ENCODE measurements at regions not wholly inside any gene's neighbourhood (a gene's known extent, or its start where the extent isn't known, plus 50 kb on each side); places are given as distances from the start of the nearest gene placed in this dataset.

DNA sequence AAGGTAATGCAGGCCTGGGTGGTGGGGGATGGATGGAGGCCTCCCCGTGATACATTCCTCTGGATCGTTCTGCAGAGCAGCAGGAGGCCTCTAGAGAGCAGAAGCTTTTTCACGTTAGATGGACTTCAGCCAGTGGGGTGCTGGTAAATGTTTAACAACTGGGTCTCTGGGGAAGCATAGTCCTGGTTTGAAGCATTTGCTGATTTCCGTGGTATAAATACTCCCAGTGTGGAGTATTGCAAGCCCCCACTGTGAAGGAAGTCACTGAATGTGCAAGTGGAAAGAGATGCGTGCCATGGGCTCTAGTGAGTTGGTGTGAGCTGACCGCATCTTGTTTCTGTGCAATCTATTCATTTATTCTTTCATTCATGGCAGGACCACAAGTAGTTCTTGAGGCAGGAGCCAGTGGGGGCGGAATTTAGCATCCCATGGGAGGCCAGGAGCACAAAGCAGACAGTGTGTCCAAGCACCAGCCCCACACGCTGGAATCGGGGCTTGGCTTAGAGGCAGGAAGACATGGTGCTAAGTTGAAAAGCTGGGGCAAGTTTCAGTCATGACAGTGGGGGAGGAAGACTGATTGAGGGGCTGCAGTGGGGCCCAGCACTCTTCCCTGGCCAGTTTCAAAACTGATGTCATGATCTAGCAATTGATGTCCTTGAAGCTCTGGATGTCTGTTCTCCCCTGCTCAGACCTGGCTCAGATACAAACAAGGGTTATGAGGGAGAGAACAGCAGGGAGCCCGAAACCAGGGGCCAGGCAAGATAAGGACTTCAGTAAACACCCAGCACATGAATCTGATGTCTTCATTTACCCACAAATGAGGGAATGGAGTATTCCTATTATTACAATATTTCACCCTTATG is 280.9 kb upstream of the LYZL1 start (continued):
- no peak for TF ChIP-seq TARDBP (IDR thresholded peaks at IDR 0.05)
- TF ChIP-seq TCF3 (CRISPR knock-in tag; IDR thresholded peaks at IDR 0.05) = peak; percentile 76
- no peak for TF ChIP-seq ELF2 (CRISPR knock-in tag; IDR thresholded peaks at IDR 0.05)
- no peak for TF ChIP-seq ZNF311 (CRISPR knock-in tag; IDR thresholded peaks at IDR 0.05)
- TF ChIP-seq SMC3 (conservative IDR thresholded peaks at IDR 0.05; ENCODE audit: insufficient read depth, low read depth, low read length) = no peak
- no peak for TF ChIP-seq MIER1 (IDR thresholded peaks at IDR 0.05; ENCODE audit: low read depth)
- no peak for TF ChIP-seq POLR3G (IDR thresholded peaks at IDR 0.05; ENCODE audit: extremely low read depth, insufficient read length, insufficient replicate concordance)
- no peak for TF ChIP-seq HDAC8 (tag; IDR thresholded peaks at IDR 0.05)
- TF ChIP-seq, protein P1, sequence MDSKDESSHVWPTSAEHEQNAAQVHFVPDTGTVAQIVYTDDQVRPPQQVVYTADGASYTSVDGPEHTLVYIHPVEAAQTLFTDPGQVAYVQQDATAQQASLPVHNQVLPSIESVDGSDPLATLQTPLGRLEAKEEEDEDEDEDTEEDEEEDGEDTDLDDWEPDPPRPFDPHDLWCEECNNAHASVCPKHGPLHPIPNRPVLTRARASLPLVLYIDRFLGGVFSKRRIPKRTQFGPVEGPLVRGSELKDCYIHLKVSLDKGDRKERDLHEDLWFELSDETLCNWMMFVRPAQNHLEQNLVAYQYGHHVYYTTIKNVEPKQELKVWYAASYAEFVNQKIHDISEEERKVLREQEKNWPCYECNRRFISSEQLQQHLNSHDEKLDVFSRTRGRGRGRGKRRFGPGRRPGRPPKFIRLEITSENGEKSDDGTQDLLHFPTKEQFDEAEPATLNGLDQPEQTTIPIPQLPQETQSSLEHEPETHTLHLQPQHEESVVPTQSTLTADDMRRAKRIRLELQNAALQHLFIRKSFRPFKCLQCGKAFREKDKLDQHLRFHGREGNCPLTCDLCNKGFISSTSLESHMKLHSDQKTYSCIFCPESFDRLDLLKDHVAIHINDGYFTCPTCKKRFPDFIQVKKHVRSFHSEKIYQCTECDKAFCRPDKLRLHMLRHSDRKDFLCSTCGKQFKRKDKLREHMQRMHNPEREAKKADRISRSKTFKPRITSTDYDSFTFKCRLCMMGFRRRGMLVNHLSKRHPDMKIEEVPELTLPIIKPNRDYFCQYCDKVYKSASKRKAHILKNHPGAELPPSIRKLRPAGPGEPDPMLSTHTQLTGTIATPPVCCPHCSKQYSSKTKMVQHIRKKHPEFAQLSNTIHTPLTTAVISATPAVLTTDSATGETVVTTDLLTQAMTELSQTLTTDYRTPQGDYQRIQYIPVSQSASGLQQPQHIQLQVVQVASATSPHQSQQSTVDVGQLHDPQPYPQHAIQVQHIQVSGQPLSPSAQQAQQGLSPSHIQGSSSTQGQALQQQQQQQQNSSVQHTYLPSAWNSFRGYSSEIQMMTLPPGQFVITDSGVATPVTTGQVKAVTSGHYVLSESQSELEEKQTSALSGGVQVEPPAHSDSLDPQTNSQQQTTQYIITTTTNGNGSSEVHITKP (IDR thresholded peaks at IDR 0.05; ENCODE audit: partially characterized antibody) = peak; percentile 59
- no peak for TF ChIP-seq ILF3 (IDR thresholded peaks at IDR 0.05; ENCODE audit: borderline replicate concordance)
- no peak for TF ChIP-seq GABPA (tag; conservative IDR thresholded peaks at IDR 0.05; ENCODE audit: low read depth)
- TF ChIP-seq, protein P2, sequence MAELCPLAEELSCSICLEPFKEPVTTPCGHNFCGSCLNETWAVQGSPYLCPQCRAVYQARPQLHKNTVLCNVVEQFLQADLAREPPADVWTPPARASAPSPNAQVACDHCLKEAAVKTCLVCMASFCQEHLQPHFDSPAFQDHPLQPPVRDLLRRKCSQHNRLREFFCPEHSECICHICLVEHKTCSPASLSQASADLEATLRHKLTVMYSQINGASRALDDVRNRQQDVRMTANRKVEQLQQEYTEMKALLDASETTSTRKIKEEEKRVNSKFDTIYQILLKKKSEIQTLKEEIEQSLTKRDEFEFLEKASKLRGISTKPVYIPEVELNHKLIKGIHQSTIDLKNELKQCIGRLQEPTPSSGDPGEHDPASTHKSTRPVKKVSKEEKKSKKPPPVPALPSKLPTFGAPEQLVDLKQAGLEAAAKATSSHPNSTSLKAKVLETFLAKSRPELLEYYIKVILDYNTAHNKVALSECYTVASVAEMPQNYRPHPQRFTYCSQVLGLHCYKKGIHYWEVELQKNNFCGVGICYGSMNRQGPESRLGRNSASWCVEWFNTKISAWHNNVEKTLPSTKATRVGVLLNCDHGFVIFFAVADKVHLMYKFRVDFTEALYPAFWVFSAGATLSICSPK (IDR thresholded peaks at IDR 0.05; ENCODE audit: borderline replicate concordance) = no peak
- TF ChIP-seq, protein P3, sequence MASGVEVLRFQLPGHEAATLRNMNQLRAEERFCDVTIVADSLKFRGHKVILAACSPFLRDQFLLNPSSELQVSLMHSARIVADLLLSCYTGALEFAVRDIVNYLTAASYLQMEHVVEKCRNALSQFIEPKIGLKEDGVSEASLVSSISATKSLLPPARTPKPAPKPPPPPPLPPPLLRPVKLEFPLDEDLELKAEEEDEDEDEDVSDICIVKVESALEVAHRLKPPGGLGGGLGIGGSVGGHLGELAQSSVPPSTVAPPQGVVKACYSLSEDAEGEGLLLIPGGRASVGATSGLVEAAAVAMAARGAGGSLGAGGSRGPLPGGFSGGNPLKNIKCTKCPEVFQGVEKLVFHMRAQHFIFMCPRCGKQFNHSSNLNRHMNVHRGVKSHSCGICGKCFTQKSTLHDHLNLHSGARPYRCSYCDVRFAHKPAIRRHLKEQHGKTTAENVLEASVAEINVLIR (CRISPR knock-in tag; IDR thresholded peaks at IDR 0.05) = no peak
- TF ChIP-seq KDM1A (IDR thresholded peaks at IDR 0.05) = peak; percentile 28 to 47; a peak in 1 of 4 replicates
- no peak for TF ChIP-seq ETV1 (tag; conservative IDR thresholded peaks at IDR 0.05; ENCODE audit: low read depth)
- TF ChIP-seq E2F4 (CRISPR knock-in tag; IDR thresholded peaks at IDR 0.05; ENCODE audit: low read depth) = no peak
- TF ChIP-seq ZZZ3 (IDR thresholded peaks at IDR 0.05) = no peak
- peak; percentile 60 for TF ChIP-seq NFIC (IDR thresholded peaks at IDR 0.05)
- no peak for TF ChIP-seq NR3C1 (CRISPR knock-in tag; IDR thresholded peaks at IDR 0.05)
- TF ChIP-seq BRD4 (IDR thresholded peaks at IDR 0.05) = no peak
- no peak for TF ChIP-seq SMAD4 (CRISPR knock-in tag; conservative IDR thresholded peaks at IDR 0.05)
- peak in 1 of 2 experiments; percentile 36; a peak in 1 of 4 replicates for TF ChIP-seq TRIM24 (IDR thresholded peaks at IDR 0.05)
